ENCODE measurements at regions not wholly inside any gene's neighbourhood (a gene's known extent, or its start where the extent isn't known, plus 50 kb on each side); places are given as distances from the start of the nearest gene placed in this dataset.

- DNase-seq (ENCODE audit: low read depth in 2 of 3, low spot score in 2 of 3), result no peak
These were observed 101.6 kb downstream of the MAF start for GRCh38 chr16:79498928-79499327.

- peak in 1 of 3 donors; percentile 6 for DNase-seq (ENCODE audit: low read depth in 2 of 3, low spot score in 2 of 3)
These were observed 102.8 kb downstream of the MAF start for GRCh38 chr16:79497606-79498350.

- no peak for DNase-seq (ENCODE audit: low read depth in 2 of 3, low spot score in 2 of 3)
These were observed 106.6 kb downstream of the MAF start for GRCh38 chr16:79493911-79494310.

GRCh38 chr16:79492036-79492435 lies 108.5 kb downstream of the MAF start:
- no peak for DNase-seq (ENCODE audit: low read depth in 2 of 3, low spot score in 2 of 3)

GRCh38 chr16:79485020-79485419 lies 115.5 kb downstream of the MAF start:
- no peak for DNase-seq (ENCODE audit: low read depth in 2 of 3, low spot score in 2 of 3)

GRCh38 chr16:79484237-79484636 lies 116.3 kb downstream of the MAF start:
- DNase-seq (ENCODE audit: low read depth in 2 of 3, low spot score in 2 of 3), result no peak

- no peak for DNase-seq (ENCODE audit: low read depth in 2 of 3, low spot score in 2 of 3)
These were observed 117.2 kb downstream of the MAF start for GRCh38 chr16:79483336-79483735.

GRCh38 chr16:79482011-79482410 lies 118.5 kb downstream of the MAF start:
- DNase-seq (ENCODE audit: low read depth in 2 of 3, low spot score in 2 of 3), result no peak

- no peak for DNase-seq (ENCODE audit: low read depth in 2 of 3, low spot score in 2 of 3)
These were observed 119.6 kb downstream of the MAF start for GRCh38 chr16:79480929-79481328.

- no peak for DNase-seq (ENCODE audit: low read depth in 2 of 3, low spot score in 2 of 3)
These were observed 120.5 kb downstream of the MAF start for GRCh38 chr16:79480056-79480455.

- no peak for DNase-seq (ENCODE audit: low read depth in 2 of 3, low spot score in 2 of 3)
These were observed 124.0 kb downstream of the MAF start for GRCh38 chr16:79476580-79476979.

- no peak for DNase-seq (ENCODE audit: low read depth in 2 of 3, low spot score in 2 of 3)
These were observed 124.7 kb downstream of the MAF start for GRCh38 chr16:79475841-79476240.

- DNase-seq (ENCODE audit: low read depth in 2 of 3, low spot score in 2 of 3), result no peak
These were observed 127.1 kb downstream of the MAF start for GRCh38 chr16:79473456-79473855.

- no peak for DNase-seq (ENCODE audit: low read depth in 2 of 3, low spot score in 2 of 3)
These were observed 128.1 kb downstream of the MAF start for GRCh38 chr16:79472426-79472825.

- DNase-seq (ENCODE audit: low read depth in 2 of 3, low spot score in 2 of 3), result no peak
These were observed 130.5 kb downstream of the MAF start for GRCh38 chr16:79469999-79470398.

- DNase-seq (ENCODE audit: low read depth in 2 of 3, low spot score in 2 of 3), result no peak
These were observed 131.9 kb downstream of the MAF start for GRCh38 chr16:79468631-79469030.

GRCh38 chr16:79468121-79468552 lies 132.4 kb downstream of the MAF start:
- no peak for DNase-seq (ENCODE audit: low read depth in 2 of 3, low spot score in 2 of 3)

GRCh38 chr16:79466111-79466510 lies 134.4 kb downstream of the MAF start:
- DNase-seq (ENCODE audit: low read depth in 2 of 3, low spot score in 2 of 3), result no peak

GRCh38 chr16:79463841-79464240 lies 136.7 kb downstream of the MAF start:
- DNase-seq (ENCODE audit: low read depth in 2 of 3, low spot score in 2 of 3), result no peak

GRCh38 chr16:79456036-79456435 lies 144.5 kb downstream of the MAF start:
- no peak for DNase-seq (ENCODE audit: low read depth in 2 of 3, low spot score in 2 of 3)

GRCh38 chr16:79452671-79453070 lies 147.9 kb downstream of the MAF start:
- no peak for DNase-seq (ENCODE audit: low read depth in 2 of 3, low spot score in 2 of 3)

GRCh38 chr16:79451196-79451816 lies 149.2 kb downstream of the MAF start:
- DNase-seq (ENCODE audit: low read depth in 2 of 3, low spot score in 2 of 3), result peak in 2 of 3 donors; percentile 70 to 95
